K562 (cell line): ENCODE measurements at regions not wholly inside any gene's neighbourhood (a gene's known extent, or its start where the extent isn't known, plus 50 kb on each side); places are given as distances from the start of the nearest gene placed in this dataset.

Experiments
- ATAC-seq: fragments of 200-7000 bp; cut with Tn5 transposase; 3 replicates; pipeline ENCODE4 v1.9.1; 2020; ENCODE audit warnings: moderate library complexity
- BruUV-seq: library from RNA; stranded (reverse); fragments of 400-500 nt; replicated peaks from 2 replicates; lab custom pipeline; 2021; lab: Mats Ljungman, UMichigan
- CTCF ChIA-PET: fragments of 300-600 bp; formaldehyde crosslinking; extraction: SDS; loops from one replicate; lab custom pipeline; 2021; ENCODE audit warnings: low intra/inter-chr PET ratio; lab: Yijun Ruan, JAX
- POLR2A ChIA-PET: fragments of 300-600, 350-650 bp; sonication (Branson Sonifier 250); formaldehyde crosslinking; extraction: SDS; loops from one replicate; lab custom pipeline; 2021; ENCODE audit warnings: antibody characterized with exemption, inconsistent platforms; lab: Yijun Ruan, JAX
- DNase-seq, 4 experiments: peaks; one replicate each; pipeline versions ENCODE4 v3.0.0 to v3.0.0-alpha.2; 2011 to 2018; ENCODE audit warnings: low spot score in 3 of 4, mixed read lengths in 3 of 4; ENCODE audit errors: extremely low read depth in 1 of 4
- FAIRE-seq: peaks from 2 replicates; lab custom pipeline; 2011; peaks lifted over from hg19 to GRCh38; lab: Jason Lieb, UNC
- H2AFZ ChIP-seq: 2 replicates; pipeline ENCODE4 v1.6.0; 2011; ENCODE audit warnings: low read depth, low read length, control low read depth, inconsistent platforms
- H3K27ac ChIP-seq: fragments of 200-600 bp; 3 replicates; pipeline ENCODE4 v1.8.0; 2011; ENCODE audit warnings: low read depth, mild to moderate bottlenecking, control low read depth, inconsistent platforms, low read length, moderate library complexity, mixed read lengths; ENCODE audit errors: extremely low read depth
- H3K27me3 ChIP-seq, 2 experiments: fragments of 300-600 bp in 1 of 2; 2 replicates in 1 of 2; 3 replicates in 1 of 2; pipeline versions ENCODE4 v1.6.0 to v1.8.0; 2011; ENCODE audit warnings: inconsistent platforms in 2 of 2, low read length in 2 of 2, mild to moderate bottlenecking in 1 of 2, mixed read lengths in 1 of 2, moderate library complexity in 1 of 2; ENCODE audit not compliant: control insufficient read depth in 2 of 2, insufficient read depth in 2 of 2
- H3K36me3 ChIP-seq: fragments of 300-600 bp; 3 replicates; pipeline ENCODE4 v1.8.0; 2011; ENCODE audit warnings: mild to moderate bottlenecking, low read length, inconsistent platforms; ENCODE audit not compliant: control insufficient read depth, insufficient read depth
- H3K4me1 ChIP-seq, 2 experiments: fragments of 200-600 bp in 1 of 2; replicated peaks in 1 of 2; 2 replicates in 1 of 2; 3 replicates in 1 of 2; pipeline versions ENCODE4 v1.5.1 to v1.8.0; 2011; ENCODE audit warnings: inconsistent platforms in 2 of 2, low read length in 2 of 2, mild to moderate bottlenecking in 1 of 2, mixed read lengths in 1 of 2, moderate library complexity in 1 of 2; ENCODE audit not compliant: control insufficient read depth in 2 of 2, insufficient read depth in 2 of 2
- H3K4me2 ChIP-seq: 2 replicates; pipeline ENCODE4 v1.6.1; 2011; ENCODE audit warnings: low read length, control low read depth, inconsistent platforms, mixed read lengths; ENCODE audit not compliant: insufficient read depth
- H3K4me3 ChIP-seq: fragments of 200-600 bp; sonication (generic), shearing (Covaris generic); 2 replicates; pipeline ENCODE4 v1.5.1; 2016; ENCODE audit warnings: control low read depth, inconsistent platforms
- H3K79me2 ChIP-seq: fragments of 200-600 bp; 3 replicates; pipeline ENCODE4 v1.8.0; 2011; ENCODE audit warnings: low read length, inconsistent platforms; ENCODE audit not compliant: control insufficient read depth, insufficient read depth
- H3K9ac ChIP-seq, 2 experiments: 2 replicates each; pipeline versions ENCODE4 v1.6.0 to v1.6.1; 2011; ENCODE audit warnings: low read depth in 2 of 2, low read length in 2 of 2, control low read depth in 1 of 2, inconsistent platforms in 1 of 2, mild to moderate bottlenecking in 1 of 2, mixed read lengths in 1 of 2; ENCODE audit not compliant: insufficient read depth in 1 of 2
- H3K9me1 ChIP-seq: one replicate; pipeline ENCODE4 v1.6.0; 2011; ENCODE audit warnings: inconsistent platforms, mild to moderate bottlenecking, low read length, moderate library complexity; ENCODE audit not compliant: control insufficient read depth, insufficient read depth
- H3K9me3 ChIP-seq: replicated peaks from 2 replicates; pipeline ENCODE4 v1.5.1; 2011; ENCODE audit warnings: low read depth, low read length, inconsistent platforms; ENCODE audit not compliant: control insufficient read depth, insufficient read depth
- H4K20me1 ChIP-seq: replicated peaks from 2 replicates; pipeline ENCODE4 v1.6.1; 2011; ENCODE audit warnings: low read length, inconsistent platforms, mixed read lengths; ENCODE audit not compliant: control insufficient read depth, insufficient read depth
- C11orf30 ChIP-seq: fragments of 450-650 bp; IDR thresholded peaks from 2 replicates; pipeline ENCODE4 v1.6.1; 2016; ENCODE audit warnings: low read depth, mild to moderate bottlenecking
- COPS2 ChIP-seq: fragments of 450-650 bp; conservative IDR thresholded peaks from 2 replicates; pipeline ENCODE4 v1.6.1; 2016; ENCODE audit warnings: mild to moderate bottlenecking, moderate library complexity
- GTF2B ChIP-seq: IDR thresholded peaks from 2 replicates; pipeline ENCODE4 v1.6.1; 2011; ENCODE audit not compliant: insufficient read length; ENCODE audit errors: extremely low read depth
- MAFG ChIP-seq: fragments of 450-650 bp; conservative IDR thresholded peaks from 2 replicates; pipeline ENCODE4 v1.6.1; 2016; ENCODE audit warnings: missing genetic modification characterization, missing compliant biosample characterization
- NCOA2 ChIP-seq, 2 experiments: fragments of 450-650 bp; IDR thresholded peaks; 2 replicates each; pipeline ENCODE4 v1.6.1; 2018; ENCODE audit warnings: mild to moderate bottlenecking in 2 of 2, moderate library complexity in 1 of 2; ENCODE audit not compliant: partially characterized antibody in 2 of 2
- NONO ChIP-seq, 2 experiments: fragments of 200-400 bp in 1 of 2; fragments of 450-650 bp in 1 of 2; formaldehyde crosslinking in 1 of 2; IDR thresholded peaks; 2 replicates each; pipeline ENCODE4 v1.6.1; 2017; ENCODE audit warnings: low read depth in 2 of 2, mild to moderate bottlenecking in 2 of 2, moderate library complexity in 2 of 2, low read length in 1 of 2
- RNF219 ChIP-seq: fragments of 250-450 bp; sonication (Bioruptor Pico); IDR thresholded peaks from 2 replicates; pipeline ENCODE4 v1.5.0; 2022; ENCODE audit warnings: mild to moderate bottlenecking
- SMAD3 ChIP-seq: fragments of 450-650 bp; formaldehyde crosslinking; conservative IDR thresholded peaks from 2 replicates; pipeline ENCODE4 v1.4.0; 2020; ENCODE audit warnings: mild to moderate bottlenecking
- STAT5A ChIP-seq: IDR thresholded peaks from 2 replicates; pipeline ENCODE4 v1.6.1; 2012; ENCODE audit warnings: low read length, inconsistent platforms, borderline replicate concordance
- TCFL5 ChIP-seq: fragments of 250-450 bp; sonication (Bioruptor Pico); conservative IDR thresholded peaks from 2 replicates; pipeline ENCODE4 v1.6.1; 2021; ENCODE audit warnings: mild to moderate bottlenecking, moderate library complexity, matching md5 sums
- ZBTB49 ChIP-seq: sonication (generic); formaldehyde crosslinking; IDR thresholded peaks from 2 replicates; pipeline ENCODE4 v1.8.0; 2022; ENCODE audit warnings: missing genetic modification reagents, mild to moderate bottlenecking, borderline replicate concordance
- ZC3H4 ChIP-seq: sonication (generic); formaldehyde crosslinking; IDR thresholded peaks from 2 replicates; pipeline ENCODE4 v1.9.0; 2021; ENCODE audit warnings: missing genetic modification reagents, borderline replicate concordance
- ZNF24 ChIP-seq: fragments of 450-650 bp; IDR thresholded peaks from 2 replicates; pipeline ENCODE4 v1.6.1; 2016
- ZNF316 ChIP-seq: fragments of 450-650 bp; IDR thresholded peaks from 2 replicates; pipeline ENCODE4 v1.6.1; 2016
- ZNF589 ChIP-seq: fragments of 200-800 bp; sonication (Bioruptor generic); IDR thresholded peaks from 2 replicates; pipeline ENCODE4 v1.6.1; 2016; ENCODE audit warnings: low read depth, missing genetic modification characterization, missing compliant biosample characterization
- WGBS: fragments of 100-300 bp; shearing (Covaris generic); methylation state at CpG from one replicate; pipeline ENCODE4 v1.1.6; 2016; ENCODE audit warnings: low coverage, mixed read lengths; ENCODE audit not compliant: insufficient coverage; ENCODE audit errors: missing lambda C conversion rate; 5-methylcytosine and 5-hydroxymethylcytosine counted together
- in situ Hi-C: fragments of 300-500 bp; cut with MboI; formaldehyde crosslinking; loops from 4 replicates; pipeline ENCODE4 v1.15.0; 2018; ENCODE audit warnings: inconsistent platforms, mixed read lengths
- intact Hi-C: fragments of 100-400 bp; cut with micrococcal nuclease; formaldehyde crosslinking; loops from 2 replicates; pipeline ENCODE4 v1.14.2; 2022
- TF ChIP-seq, protein P1 (sequence below): sonication (generic); formaldehyde crosslinking; IDR thresholded peaks from 2 replicates; pipeline ENCODE4 v1.8.0; 2022; ENCODE audit warnings: missing genetic modification reagents, mild to moderate bottlenecking, borderline replicate concordance
- TF ChIP-seq, protein P2 (sequence below): fragments of 250-450 bp; sonication (Bioruptor Pico); IDR thresholded peaks from 2 replicates; pipeline ENCODE4 v1.8.0; 2022; ENCODE audit warnings: inconsistent platforms, mild to moderate bottlenecking, moderate library complexity, borderline replicate concordance

DNA sequence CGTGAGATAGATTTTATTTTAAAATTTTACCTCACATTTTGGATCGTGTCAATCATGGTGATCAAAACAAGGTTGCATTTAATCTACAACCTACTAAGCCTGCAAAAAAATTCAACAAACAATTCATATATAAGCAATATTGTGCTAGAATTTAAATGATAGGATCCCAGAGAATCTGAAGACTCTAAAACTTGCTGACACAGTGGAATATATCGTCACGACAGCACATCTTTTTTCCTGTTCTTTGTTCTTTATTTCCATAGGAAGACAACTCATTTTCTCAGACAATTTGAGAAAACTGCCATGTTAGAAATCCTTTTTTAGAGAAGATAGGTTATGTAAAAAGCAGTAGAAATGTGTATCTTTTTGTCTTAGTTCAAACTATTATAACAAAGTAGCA lies 820.2 kb upstream of the CELF2 start:
- no peak overlapping the region for H3K27ac ChIP-seq
- H3K9me1 ChIP-seq, result no peaks in the 10 kb centered on the region
- POLR2A ChIA-PET, result no interaction called here
- 1% methylated on average over 4 of the region's 4 CpGs for WGBS
- ATAC-seq (no peak), DNase-seq (no peak), FAIRE-seq (no peak)
- H3K4me1 ChIP-seq, result no peaks in the 10 kb centered on the region
- no TSS peak for BruUV-seq
- H2AFZ ChIP-seq, result no peak overlapping the region
- in situ Hi-C loops, result no loop called here
- H3K4me3 ChIP-seq, result no peak overlapping the region
- no peaks in the 10 kb centered on the region for H3K36me3 ChIP-seq
- H3K9me3 ChIP-seq, result no peaks in the 10 kb centered on the region
- no peaks in the 10 kb centered on the region for H3K79me2 ChIP-seq
- CTCF ChIA-PET, result no interaction called here
- no peak overlapping the region for H3K9ac ChIP-seq
- no peak overlapping the region for H3K4me2 ChIP-seq
- no peaks in the 10 kb centered on the region for H4K20me1 ChIP-seq
- H3K27me3 ChIP-seq, result no peaks in the 10 kb centered on the region
- intact Hi-C loops, result no loop called here
- TF ChIP-seq NONO (IDR thresholded peaks at IDR 0.05; ENCODE audit: low read depth in 2 of 2, low read length in 1 of 2) (no peak), ZNF316 (peak; percentile 27; the same call in 1 of the 2 replicates), ZNF24 (no peak), MAFG (tag) (peak; percentile 27; the same call in 1 of the 2 replicates), STAT5A (no peak), TCFL5 (CRISPR knock-in tag) (no peak), SMAD3 (no peak), ZBTB49 (CRISPR knock-in tag) (no peak), RNF219 (CRISPR knock-in tag) (no peak), GTF2B (no peak), NCOA2 (IDR thresholded peaks at IDR 0.05; ENCODE audit: partially characterized antibody in 2 of 2) (no peak), ZC3H4 (CRISPR knock-in tag) (no peak), ZNF589 (CRISPR knock-in tag) (no peak), C11orf30 (peak; percentile 9; the same call in 1 of the 2 replicates), COPS2 (no peak)
- TF ChIP-seq, protein P1, sequence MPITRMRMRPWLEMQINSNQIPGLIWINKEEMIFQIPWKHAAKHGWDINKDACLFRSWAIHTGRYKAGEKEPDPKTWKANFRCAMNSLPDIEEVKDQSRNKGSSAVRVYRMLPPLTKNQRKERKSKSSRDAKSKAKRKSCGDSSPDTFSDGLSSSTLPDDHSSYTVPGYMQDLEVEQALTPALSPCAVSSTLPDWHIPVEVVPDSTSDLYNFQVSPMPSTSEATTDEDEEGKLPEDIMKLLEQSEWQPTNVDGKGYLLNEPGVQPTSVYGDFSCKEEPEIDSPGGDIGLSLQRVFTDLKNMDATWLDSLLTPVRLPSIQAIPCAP (CRISPR knock-in tag), result no peak
- TF ChIP-seq, protein P2, sequence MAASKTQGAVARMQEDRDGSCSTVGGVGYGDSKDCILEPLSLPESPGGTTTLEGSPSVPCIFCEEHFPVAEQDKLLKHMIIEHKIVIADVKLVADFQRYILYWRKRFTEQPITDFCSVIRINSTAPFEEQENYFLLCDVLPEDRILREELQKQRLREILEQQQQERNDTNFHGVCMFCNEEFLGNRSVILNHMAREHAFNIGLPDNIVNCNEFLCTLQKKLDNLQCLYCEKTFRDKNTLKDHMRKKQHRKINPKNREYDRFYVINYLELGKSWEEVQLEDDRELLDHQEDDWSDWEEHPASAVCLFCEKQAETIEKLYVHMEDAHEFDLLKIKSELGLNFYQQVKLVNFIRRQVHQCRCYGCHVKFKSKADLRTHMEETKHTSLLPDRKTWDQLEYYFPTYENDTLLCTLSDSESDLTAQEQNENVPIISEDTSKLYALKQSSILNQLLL, result no peak
